Stimulated activated CD8-positive, alpha-beta memory T cell treated with anti-CD3 and anti-CD28 coated beads, Interleukin-2, amount 100 ng/mL, for 48 hours (primary cell): ENCODE measurements at regions not wholly inside any gene's neighbourhood (a gene's known extent, or its start where the extent isn't known, plus 50 kb on each side); places are given as distances from the start of the nearest gene placed in this dataset.
"Not testable (repeated sequence)": the region's sequence is repeated elsewhere in the genome, so short reads cannot be mapped to it uniquely, and the experiment has no call there.

Experiments
- DNase-seq, 2 donors: peaks; one replicate each; pipeline ENCODE4 v3.0.0-alpha.2; 2020; ENCODE audit warnings: low read depth in 2 of 2

- DNase-seq, result no peak
Measured at GRCh38 chr14:43307836-43308235, 1199.2 kb downstream of the FSCB start.

GRCh38 chr14:43306053-43306452 is 1201.0 kb downstream of the FSCB start:
- DNase-seq, result no peak

DNA sequence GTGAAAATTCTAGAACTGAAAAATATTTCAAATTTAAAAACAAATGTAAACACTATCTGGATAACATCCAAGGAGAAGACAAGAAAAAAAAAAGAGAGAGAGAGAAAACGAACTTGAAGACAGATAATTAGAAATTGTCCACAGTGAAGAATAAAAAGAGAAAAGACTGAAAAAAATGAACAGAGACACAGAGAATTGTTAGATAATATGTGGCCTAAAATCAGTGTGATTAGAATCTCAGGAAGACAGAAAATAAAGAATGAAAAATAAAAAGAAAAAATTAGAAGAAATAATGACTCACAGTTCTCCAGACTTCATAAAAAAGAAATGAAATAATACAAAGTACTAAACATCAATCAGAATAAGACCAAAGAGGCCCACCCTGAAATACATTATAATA is 1209.3 kb downstream of the FSCB start:
- DNase-seq, result no peak

DNA sequence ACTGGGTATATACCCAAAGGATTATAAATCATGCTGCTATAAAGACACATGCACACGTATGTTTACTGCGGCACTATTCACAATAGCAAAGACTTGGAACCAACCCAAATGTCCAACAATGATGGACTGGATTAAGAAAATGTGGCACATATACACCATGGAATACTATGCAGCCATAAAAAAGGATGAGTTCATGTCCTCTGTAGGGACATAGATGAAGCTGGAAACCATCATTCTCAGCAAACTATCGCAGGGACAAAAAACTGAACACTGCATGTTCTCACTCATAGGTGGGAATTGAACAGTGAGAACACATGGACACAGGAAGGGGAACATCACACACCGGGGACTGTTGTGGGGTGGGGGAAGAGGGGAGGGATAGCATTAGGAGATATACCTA is 1211.0 kb downstream of the FSCB start:
- not testable (repeated sequence) for DNase-seq

DNA sequence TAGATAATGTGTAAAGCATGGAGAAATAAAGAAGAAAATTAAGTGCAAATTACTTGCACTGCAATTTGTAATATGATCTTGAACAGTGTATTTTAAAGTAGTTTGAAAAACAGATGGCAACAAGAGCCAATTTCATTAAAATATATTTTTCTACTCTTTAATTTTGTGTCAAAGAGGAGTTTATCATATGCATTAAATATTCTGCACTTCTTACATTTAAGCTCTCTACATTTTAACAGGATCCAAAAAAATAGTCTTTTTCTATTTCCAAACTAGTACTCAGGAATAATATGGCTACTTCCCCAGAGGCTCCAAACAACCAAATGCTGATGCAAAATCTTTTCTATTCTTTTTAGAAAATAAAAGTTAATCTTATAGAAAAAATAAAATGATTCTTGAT is 1221.5 kb downstream of the FSCB start:
- DNase-seq, result no peak

- DNase-seq, result no peak
Measured at GRCh38 chr14:43260056-43260455, 1247.0 kb downstream of the FSCB start.

GRCh38 chr14:43258396-43258795 is 1248.7 kb downstream of the FSCB start:
- no peak for DNase-seq

GRCh38 chr14:43256996-43257395 is 1250.1 kb downstream of the FSCB start:
- not testable (repeated sequence) for DNase-seq

- DNase-seq, result no peak
Measured at GRCh38 chr14:43252866-43253265, 1254.2 kb downstream of the FSCB start.

DNA sequence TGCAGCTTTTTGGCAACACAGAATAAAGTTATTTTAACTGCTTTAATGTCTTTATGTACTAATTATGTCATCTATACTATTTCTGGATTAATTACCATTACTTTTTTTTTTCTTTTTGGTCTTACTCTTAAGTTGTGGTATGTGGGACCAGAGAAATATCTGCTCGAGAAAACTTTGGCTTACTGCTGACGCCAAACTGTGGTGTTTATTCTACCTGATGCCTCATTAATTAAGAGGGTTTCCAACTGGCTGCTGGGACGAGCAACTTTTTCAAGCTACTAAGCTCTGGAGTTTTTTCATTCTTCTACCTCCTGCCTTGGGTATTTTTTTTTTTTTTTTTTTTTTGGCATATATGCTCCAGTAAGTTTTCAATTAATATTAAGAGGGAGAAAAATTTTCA is 1257.5 kb downstream of the FSCB start:
- DNase-seq, result no peak

GRCh38 chr14:43249116-43249515 is 1258.0 kb downstream of the FSCB start:
- no peak for DNase-seq

GRCh38 chr14:43247877-43248276 is 1259.2 kb downstream of the FSCB start:
- no peak for DNase-seq

DNA sequence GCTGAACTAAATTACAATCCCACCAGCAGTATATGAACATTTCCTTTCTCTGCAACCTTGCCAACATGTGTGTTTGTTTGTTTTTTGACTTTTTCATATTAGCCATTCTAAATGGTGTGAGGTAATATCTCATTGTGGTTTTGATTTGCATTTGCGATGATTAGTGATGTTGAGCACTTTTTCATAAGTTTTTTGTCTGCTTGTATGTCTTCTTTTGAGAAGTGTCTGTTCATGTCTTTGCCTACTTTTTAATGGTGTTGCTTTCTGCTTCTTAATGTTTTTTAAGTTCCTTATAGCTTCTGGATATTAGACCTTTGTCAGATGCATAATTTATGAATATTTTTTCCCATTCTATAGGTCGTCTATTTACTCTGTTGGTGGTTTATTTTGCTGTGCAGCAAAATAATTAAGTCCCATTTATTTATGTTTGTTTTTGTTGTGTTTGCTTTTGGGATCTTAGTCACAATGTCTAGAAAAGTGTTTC is 1262.9 kb downstream of the FSCB start:
- DNase-seq, result no peak

DNA sequence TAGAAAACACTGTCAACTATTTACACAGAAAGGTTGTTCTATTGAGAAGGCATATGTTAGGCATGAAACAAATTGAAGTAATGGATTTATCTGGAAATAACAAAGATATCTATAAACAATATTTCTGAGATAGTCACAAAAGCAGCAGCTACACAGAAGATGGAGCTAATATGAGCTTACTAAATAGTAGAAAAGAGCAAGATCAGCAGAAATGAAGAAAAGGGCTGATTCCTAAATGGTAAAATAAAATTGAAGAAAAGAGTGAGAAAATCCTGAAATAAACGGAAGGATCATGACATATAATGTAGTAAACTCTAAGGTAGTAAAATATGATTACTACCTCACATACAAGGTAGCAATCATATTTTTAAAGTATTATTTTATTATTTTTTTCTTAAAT is 1263.9 kb downstream of the FSCB start:
- no peak for DNase-seq

DNA sequence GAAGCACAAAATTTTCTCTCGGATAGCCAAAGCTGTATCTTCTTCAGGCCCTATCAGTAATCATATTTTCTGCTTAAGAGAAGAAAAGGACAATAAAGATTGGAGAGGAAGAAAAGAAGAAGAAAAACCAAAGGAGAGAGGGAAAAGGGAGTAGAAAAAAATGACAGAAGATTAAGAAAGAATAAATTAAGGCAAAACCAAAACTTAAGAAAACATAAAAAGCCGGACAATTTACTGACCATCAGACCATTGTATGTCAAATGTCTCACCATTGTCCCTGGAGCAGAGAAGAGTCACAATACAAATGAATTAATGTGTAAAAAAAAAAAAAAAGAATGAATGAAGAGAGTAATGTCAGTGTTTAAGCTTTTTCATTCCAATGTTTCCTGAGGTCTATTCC is 1274.8 kb downstream of the FSCB start:
- DNase-seq, result no peak

DNA sequence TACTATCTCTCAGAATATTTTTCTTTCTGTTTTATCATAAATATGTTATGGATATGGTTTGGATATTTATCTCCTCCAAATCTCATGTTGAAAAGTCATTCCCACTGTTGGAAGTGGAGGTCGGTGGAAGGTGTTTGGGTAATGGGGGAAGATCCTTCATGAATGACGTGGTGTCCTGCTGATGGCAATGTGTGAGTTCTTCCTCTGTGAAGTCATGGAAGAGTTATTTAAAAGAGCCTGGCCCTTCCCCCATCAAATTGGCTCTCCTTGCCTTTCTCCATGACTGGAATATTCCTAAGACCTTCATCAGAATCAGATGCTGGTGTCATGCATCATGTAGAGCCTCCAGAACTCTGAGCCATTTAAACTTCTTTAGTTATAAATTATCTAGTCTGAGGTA is 1291.6 kb downstream of the FSCB start:
- DNase-seq, result no peak

GRCh38 chr14:43207189-43207588 is 1299.9 kb downstream of the FSCB start:
- no peak for DNase-seq

GRCh38 chr14:43204816-43205215 is 1302.3 kb downstream of the FSCB start:
- no peak for DNase-seq

GRCh38 chr14:43200519-43200918 is 1306.6 kb downstream of the FSCB start:
- no peak for DNase-seq

DNA sequence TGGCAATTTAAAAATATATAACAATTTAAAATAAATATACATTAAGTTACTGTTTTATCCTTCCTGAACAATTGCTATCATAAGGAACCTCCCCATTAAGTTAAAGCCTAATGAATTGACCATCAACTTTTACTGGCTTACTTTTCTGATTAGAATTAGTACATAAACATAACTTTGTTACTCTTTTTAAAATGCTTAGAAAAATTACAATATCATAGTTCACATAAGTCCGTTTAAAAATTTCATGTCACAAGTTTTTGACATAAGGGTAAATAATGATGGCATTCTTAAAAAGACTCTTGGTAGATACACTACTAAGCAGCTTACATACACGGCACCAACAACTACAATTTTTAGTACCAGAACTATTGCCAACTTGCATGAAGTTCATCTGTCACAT is 1308.6 kb downstream of the FSCB start:
- DNase-seq, result no peak

DNA sequence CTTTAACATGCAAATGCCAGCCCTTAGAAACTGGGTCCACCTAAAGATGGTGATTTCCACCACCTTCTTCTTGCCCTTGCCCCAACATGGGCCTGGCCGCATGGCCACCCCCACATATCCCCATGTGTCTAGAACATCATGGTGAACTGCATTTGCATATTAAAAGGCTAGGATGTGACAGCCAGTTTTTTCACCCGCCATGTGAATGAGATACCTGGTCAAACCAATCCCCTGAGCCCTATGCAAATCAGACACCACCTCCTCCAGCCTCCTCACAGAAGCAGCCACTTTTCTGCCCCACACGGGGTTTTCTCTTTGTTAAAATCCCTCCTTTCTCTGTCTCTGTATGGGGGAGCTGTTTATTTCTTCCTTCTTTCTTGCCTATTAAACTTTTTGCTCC is 1322.5 kb downstream of the FSCB start:
- DNase-seq, result no peak

DNA sequence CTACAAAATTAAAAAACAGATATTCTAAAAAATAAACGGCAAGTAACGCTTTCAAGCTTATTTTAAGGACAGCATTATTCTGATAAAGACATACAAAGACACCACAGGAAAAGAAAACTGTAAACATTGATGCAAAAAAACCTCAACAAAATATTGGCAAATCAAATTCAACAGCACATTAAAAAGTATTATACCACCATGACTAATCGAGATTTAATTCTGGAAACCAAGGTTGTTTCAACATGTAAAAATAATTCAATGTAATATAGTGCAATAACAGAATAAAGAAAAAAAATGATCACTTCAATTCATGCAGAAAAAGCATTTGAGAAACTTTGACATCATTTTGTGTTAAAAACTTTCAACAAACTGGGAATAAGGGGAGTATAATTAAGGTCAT is 1323.2 kb downstream of the FSCB start:
- DNase-seq, result no peak

- DNase-seq, result no peak
Measured at GRCh38 chr14:43175896-43176295, 1331.2 kb downstream of the FSCB start.

DNA sequence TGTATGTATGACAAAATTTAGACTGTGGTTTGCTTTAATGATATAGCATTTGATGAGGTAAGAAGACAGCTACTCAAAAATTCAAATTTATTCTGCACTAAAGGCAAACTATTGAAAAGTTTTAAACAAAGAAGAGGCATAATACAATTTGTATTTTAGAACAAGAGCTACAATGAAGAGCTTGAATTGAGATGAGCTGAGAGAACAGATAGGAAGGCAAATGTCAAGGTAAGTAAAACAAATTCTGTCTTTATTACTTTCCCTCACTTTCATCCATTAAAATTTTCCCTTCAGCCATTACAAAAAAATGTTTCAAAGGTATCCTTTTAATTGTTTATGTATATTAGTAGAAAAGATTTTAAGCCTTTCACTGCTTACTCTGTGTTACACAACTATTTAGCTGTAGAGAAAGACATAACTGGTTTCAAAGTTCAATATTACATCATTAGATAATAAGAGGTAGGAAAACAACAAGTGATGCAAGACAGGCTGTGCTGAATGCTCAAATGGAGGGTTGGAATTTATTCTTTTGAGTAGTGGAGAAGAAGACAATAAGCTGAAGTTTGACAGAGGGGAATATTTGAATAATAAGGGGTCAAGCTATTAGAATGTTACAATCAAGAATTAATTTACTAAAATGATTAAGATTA is 1334.1 kb downstream of the FSCB start:
- no peak for DNase-seq
